Fibroblast of mammary gland (primary cell): ENCODE measurements at regions not wholly inside any gene's neighbourhood (a gene's known extent, or its start where the extent isn't known, plus 50 kb on each side); places are given as distances from the start of the nearest gene placed in this dataset.

ENCODE experiments used
- DNase-seq: peaks from one replicate; pipeline ENCODE4 v3.0.0-alpha.2; 2010; ENCODE audit warnings: low read depth
- H3K4me3 ChIP-seq: 2 replicates; pipeline ENCODE4 v1.5.1; 2011; ENCODE audit warnings: low read depth, mild to moderate bottlenecking, low read length, moderate library complexity; ENCODE audit not compliant: control insufficient read depth
- CTCF ChIP-seq: conservative IDR thresholded peaks from 2 replicates; pipeline ENCODE4 v1.5.1; 2011; ENCODE audit warnings: low read depth, low read length, inconsistent platforms; ENCODE audit not compliant: control insufficient read depth, insufficient read depth

- no peak for TF ChIP-seq CTCF
- H3K4me3 ChIP-seq: no peak overlapping the region
- DNase-seq: peak; percentile 99
These were observed 54.6 kb downstream of the NCOR2 start for GRCh38 chr12:124512667-124513296.

GRCh38 chr12:124511259-124511985 lies 56.0 kb downstream of the NCOR2 start:
- H3K4me3 ChIP-seq: no peak overlapping the region
- TF ChIP-seq CTCF: no peak
- no peak for DNase-seq

- DNase-seq: no peak
- TF ChIP-seq CTCF: no peak
- H3K4me3 ChIP-seq: no peak overlapping the region
These were observed 57.0 kb downstream of the NCOR2 start for GRCh38 chr12:124510301-124510970.

- peak; percentile 73 for DNase-seq
- no peak overlapping the region for H3K4me3 ChIP-seq
- TF ChIP-seq CTCF: no peak
These were observed 57.6 kb downstream of the NCOR2 start for GRCh38 chr12:124509676-124510300.

GRCh38 chr12:124509300-124509675 lies 58.1 kb downstream of the NCOR2 start:
- TF ChIP-seq CTCF: no peak
- H3K4me3 ChIP-seq: no peak overlapping the region
- DNase-seq: no peak

- DNase-seq: peak; percentile 61
- no peak overlapping the region for H3K4me3 ChIP-seq
- no peak for TF ChIP-seq CTCF
These were observed 58.9 kb downstream of the NCOR2 start for GRCh38 chr12:124508381-124509079.
